ENCODE measurements at regions not wholly inside any gene's neighbourhood (a gene's known extent, or its start where the extent isn't known, plus 50 kb on each side); places are given as distances from the start of the nearest gene placed in this dataset.
"Not testable (repeated sequence)": the region's sequence is repeated elsewhere in the genome, so short reads cannot be mapped to it uniquely, and the experiment has no call there.

DNA sequence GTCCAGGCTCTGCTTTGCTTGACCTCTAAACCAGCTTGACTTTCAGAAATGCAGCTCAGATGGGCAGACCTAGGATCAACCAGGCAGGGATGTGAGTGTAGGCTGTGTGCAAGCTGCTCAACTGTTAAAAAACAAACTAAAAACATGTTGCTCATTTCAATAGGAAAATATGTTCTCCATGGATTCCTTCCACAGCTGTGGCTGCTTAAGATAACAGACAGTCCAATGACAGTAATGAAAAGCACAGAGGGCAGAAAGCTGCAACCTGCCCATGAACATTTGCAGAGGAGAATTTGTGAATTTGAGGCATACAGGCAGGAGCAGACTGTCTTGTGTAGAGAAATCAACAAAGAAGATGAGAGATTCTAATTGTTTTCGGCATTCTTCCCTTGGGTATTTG is 534.2 kb downstream of the CCSER2 start:
- no peak for DNase-seq

DNA sequence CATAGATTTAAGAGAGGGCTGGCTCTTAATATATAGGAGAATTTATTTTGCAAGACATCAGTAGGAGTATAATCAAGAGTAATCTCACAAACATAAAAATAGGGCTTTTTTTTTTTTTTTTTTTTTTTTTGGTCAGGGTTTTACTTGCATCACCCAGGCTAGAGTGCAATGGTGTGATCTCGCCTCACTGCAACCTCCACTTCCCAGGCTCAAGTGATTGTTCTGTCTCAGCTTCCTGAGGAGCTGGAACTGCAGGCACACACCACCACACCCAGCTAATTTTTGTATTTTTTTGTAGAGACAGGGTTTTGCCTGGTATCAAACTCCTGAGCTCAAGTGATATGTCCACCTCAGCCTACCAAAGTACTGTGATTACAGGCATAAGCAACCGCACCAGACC is 535.3 kb downstream of the CCSER2 start:
- no peak for DNase-seq

DNA sequence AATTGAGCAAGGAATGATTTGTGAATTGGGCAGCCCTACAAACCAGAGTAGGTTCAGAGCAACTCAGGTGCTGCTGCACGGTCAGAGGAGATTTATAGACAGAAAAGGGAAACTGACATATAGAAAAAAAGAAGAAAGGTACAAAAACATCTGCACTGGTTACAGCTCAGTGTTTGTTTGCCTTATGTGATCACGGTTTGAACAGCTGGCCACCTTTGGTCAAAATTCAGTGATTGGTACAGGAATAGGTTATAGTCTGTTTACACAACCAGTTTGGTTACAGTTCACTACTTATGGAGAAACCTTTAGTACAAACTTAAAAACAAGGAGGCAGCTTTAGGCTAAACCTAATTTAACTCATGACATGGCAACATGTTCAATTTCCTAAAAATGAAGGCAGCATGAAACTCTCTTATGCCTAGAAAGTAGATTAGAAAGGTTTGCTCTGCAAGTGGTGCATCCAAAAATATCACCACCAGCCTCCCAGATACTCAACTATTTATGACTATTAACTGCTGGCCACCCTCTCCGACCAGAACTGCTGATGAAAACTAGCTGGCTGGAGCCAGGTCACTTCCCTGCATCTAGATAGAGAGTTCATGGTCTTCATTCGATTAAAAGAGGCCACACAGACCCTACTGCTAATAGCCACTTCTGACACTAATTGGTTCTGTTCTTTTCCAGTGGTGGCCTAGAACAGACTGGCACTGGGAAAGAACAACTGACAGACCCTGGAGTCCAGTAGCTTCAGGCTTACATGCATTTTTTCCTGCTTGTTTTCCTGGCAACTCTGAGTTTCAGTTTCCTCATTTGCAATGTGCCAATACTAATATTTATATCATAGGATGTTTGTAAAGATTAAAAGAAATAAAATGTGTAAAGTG is 548.0 kb downstream of the CCSER2 start:
- no peak for DNase-seq

DNA sequence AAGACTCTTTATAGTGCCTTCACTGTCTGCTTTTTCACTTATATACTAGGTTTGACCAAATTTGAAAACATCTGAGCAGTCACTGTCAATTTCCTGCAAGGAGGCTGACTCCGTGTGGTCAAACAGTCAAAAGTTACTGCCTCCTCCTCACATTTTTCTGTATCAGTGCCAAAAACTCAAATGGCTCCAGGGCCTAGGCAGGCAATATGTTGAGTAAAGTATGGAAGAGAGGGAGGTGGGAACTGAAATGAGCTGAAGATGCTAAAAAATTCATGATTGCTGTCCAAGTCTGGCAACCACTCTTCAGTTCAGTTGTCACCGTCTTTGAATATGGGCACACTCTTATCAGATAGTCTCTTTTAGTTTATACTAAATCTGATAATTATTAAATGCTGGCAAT is 551.6 kb downstream of the CCSER2 start:
- no peak for DNase-seq

DNA sequence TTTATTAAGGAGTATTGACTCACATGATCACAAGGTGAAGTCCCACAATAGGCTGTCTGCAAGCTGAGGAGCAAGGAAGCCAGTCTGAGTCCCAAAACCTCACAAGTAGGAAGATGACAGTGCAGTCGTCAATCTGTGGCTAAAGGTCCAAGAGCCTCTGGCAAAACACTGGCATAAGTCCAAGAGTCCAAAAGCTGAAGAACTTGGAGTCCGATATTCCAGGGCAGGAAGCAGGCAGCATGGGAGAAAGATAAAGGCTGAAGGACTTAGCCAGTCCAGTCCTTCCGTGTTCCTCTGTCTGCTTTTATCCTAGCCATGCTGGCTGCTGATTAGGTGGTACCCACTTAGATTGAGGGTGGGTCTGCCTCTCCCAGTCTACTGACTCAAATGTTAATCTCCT is 553.3 kb downstream of the CCSER2 start:
- DNase-seq, result not testable (repeated sequence)

DNA sequence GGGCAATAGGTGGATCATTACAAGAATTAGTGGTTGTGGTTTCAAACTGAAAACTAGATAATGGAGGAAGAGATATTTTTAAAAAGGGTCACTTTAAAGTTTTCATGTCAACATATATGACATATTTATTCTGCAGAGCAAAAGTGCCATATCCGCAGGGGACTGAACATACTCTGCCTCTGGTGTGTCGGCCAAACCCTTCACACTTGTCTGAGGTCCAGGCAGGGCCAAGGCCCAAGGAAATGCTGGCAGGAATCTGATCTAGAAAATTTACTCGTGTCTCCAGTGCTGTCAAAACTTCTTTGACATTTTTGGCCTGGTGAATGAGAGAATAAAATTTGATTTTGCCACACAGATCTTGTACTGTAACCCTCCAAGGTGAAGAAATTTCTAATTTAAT is 562.3 kb downstream of the CCSER2 start:
- no peak for DNase-seq

DNA sequence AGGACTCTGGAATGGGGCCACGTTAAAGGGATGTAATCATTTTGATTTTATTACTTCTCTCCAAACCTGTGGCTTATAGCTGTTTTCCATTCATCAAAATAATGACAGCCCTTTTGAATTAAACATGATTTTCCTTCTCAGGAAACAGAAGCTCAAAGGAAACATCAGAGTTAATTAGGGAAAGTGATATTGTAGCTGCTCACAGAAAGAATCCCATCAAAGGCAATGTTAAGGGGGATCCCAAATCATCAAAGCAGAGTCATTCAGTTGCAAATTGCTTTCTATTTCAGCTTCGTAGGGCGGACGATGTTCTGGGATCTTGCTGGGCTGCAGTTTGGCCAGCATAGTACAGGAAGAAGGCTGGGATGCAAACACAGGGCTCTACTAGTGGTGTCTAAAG is 563.2 kb downstream of the CCSER2 start:
- DNase-seq, result no peak

DNA sequence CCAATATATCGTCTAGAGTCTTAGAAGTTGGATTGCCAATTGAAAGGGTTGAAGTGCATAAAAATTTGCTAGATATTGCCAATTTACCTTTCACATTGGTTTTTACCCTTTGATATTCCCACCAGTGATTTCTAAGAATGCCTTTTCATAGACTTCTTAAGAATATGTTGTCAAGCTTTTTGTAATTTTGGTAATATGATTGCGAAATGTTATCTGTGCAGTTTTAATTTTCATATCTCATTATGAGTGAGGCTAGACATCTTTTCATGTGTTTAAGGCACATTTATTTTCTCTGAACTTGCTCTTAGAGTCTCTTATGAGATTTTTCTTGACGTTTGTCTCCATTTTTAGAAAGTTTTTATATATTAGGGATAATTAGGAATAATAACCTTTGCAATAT is 567.2 kb downstream of the CCSER2 start:
- DNase-seq, result no peak

DNA sequence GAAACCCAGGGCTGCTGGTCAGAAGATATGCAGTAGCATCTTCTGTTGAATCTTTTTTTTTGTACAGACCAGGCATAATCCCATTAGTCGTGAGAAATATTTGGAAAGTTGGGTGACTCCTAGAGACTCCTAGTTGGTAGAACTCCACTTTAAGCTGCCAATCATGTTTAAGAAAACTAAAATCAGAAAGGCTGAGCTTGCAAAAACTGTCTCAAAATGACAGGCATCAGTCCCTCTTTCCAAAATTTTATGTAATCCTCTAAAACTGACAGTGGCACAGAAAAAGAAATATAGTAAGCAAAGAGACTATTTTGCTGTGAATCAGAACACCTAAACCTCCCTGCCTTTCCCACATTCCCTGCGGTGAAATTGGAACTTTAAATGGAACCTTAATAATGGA is 568.5 kb downstream of the CCSER2 start:
- DNase-seq, result no peak

DNA sequence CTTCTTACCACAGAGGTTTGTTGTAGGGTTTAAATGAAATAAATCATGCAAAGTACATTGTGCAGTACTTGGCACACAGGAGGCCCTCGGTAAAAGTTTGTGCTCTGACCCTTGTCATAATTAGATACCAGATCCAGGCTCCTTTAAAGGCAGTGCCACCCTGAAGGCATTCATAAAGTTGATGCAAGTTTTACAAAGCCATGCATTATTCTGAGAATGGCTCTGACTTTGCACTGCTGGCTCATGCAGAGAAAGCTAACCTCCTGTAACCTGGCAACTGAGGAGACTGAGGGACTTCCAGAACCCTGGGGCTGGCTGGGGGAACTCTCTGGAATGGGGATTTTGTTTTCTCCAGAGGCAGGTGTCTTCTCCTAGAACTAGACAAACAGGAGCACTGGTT is 570.9 kb downstream of the CCSER2 start:
- DNase-seq, result no peak

DNA sequence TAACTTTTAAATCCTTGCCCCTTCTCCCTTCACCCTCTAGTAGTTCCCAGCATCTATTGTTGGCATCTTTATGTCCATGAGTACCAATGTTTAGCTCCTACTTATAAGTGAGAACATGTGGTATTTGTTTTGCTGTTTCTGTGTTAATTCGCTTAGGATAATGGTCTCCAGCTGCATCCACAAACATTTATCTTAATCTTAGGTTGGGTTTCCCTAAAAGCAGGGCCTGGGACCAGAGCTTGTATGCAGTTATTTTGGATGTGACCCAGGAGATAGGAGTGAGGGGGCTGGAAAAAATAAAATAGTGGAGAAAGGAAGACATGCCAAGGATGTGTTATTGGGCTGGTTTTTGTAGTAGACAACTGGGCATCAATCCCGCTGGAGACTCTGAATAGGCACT is 571.8 kb downstream of the CCSER2 start:
- no peak for DNase-seq

DNA sequence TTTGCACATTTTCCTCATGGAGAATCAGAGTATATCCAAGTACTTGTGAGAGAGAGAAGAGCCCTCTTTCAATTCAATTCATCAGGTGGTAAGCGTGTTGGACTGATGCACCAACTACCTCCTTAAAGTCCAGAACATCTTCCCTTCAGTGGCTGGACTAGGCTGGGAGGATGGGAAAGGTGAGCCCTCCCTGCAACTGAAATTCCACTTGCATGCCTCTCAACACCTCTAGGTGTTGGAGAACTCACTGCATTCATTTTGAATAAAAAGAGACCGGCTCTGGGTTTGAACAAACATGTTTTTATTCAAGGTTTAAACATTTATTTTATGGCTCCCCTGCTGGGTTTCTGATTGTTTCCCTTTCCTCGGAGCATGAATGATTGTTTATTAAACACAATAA is 573.5 kb downstream of the CCSER2 start:
- DNase-seq, result no peak

DNA sequence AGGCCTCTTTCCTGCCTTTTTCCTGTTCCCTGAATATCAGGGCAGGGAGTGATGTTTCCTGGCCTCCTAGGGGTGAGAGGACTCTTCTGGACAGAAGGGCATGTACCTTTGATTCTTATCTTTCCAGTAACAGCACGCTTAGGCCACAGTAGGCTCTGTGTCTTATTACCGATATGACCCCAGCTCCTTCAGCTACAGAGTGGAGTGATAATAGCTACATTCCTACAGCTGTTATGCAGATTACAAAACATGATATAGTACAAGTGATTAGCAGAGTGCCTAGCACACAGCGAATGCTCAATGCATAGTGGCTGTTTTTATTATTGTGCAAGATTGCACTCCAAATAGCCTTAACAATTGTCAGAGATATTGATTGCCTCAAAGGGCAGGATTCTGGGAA is 574.2 kb downstream of the CCSER2 start:
- DNase-seq, result no peak

DNA sequence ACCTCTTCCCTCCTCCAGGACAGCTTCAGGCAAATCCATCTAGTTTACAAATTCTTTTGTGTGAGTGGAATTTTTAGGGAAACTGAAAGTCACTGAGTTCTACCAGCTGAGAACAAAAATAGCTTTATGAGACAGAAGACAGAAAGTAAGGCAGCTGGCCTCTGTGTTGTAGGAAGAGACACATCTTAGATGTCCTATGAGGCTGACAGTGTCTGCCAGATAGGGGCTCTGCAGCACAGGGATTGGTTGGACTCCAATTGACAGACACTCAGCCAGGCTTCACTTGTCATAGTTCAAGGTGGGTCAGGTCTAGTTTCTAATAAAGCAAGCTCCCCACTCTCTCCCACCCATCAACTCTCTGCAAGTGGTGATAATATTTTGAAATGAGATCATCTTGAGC is 574.9 kb downstream of the CCSER2 start:
- no peak for DNase-seq

DNA sequence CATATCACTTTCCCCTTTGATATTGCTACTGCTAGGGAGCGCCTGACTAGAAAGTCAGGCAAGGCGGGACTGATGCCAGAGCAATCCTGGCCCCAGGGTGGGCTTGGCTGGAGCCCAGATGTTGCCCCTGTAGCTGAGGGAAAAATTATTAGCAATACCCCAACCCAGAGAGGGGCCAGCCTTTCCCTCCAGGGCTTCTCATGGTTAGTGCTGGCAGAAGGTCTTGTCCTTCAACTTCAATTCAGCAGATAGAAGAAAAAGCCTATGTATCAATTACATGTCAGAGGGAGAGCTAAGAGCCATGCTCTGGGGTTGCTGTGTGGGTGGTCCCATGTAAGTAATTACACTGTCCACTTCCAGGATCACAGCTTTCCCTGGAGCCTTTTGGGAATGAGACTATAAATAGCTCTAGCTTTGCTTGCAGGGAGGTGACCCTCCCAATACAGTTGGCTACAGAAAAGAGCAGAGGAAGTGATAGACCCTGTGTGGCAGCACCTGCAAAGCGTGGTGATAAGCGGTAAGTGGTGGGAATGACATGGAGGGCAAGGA is 579.1 kb downstream of the CCSER2 start:
- DNase-seq, result no peak

DNA sequence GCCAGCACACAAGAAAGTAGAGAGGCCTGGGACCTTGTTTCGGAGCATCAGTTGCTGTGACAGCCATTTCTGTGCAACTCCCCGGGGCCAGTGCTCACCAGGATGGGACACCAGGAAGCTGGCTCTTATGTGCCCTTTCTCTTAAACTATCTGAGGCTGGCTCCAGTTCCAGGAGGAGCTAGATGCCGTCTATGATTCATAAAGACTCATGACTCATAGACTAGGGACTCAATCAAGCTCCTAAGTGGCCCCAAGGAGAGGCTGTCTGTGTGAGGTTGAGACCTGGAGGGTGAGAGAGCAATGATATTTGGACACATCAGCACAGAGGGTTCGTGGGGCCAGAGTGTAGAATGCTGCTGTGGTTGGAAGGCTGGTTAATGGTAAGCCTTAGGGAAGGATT is 580.1 kb downstream of the CCSER2 start:
- no peak for DNase-seq

DNA sequence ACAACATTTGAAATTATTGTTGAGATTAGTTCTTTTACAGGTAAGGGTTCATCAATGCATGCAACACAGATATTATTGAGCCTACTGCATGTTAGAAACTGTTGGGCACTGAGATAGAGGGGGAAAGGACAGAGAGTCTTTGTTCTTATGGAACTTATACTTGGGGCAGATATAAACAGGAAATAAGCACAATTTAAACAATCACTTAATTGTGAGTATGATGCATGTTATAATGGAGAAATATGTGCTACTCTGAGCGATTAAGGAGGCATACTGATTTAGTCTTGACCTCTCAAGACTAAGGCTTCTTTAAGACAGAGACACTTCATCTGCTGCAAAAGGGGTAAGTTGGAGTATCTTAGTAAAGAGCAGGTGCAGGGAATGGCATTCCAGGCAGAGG is 593.3 kb downstream of the CCSER2 start:
- no peak for DNase-seq

DNA sequence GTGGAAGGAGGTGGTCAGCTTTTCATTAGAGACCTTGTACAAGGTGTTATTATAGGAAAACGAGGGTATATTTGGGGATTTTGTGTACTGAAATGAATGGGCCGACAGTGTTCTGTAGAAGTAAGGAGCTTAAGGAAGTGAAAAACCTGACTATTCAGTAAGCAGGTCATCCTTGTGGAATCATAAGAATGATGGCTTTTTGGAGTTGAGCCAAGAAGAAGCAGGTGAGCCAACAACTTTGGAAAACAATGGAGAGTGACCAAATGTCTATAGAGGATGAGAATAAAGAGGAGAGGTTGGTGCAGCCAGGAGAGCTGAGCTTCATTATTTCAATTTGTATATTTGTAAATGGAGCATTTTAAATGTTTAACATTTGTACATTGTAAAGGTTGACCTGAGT is 595.7 kb downstream of the CCSER2 start:
- DNase-seq, result no peak

DNA sequence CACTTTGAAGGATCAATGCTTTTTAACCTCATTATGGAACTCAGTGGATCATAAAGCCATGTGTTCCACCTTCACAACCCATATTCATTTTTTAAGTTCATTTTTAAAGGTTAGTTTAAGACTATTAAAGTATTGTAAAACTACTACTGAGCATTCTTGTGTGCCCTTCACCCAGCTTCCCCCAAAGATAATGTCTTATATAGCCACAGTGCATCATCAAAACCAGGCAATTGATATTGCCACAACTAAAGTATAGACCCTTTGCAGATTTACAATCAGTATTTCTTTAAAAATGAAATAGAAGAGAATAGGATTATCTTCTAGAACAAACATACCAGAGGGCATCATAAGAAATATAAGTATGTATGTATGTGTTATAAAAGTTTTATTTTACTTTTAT is 597.1 kb downstream of the CCSER2 start:
- no peak for DNase-seq

DNA sequence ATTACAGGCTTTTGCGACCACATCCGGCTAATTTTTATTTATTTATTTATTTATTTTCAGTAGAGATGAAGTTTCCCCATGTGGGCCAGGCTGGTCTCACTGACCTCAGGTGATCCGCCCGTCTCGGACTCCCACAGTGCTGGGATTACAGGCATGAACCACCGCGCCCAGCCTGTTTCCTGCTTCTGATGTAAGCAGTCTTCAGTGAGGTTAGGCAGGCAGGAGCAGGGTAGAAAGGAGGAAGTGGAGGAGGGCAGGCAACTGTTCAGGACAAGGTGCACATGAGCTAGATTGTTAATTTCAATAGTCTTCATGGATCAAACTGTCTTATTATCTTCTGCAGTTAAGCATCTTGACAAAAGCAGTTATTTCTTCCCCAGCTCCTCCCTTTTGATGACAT is 605.0 kb downstream of the CCSER2 start:
- no peak for DNase-seq

DNA sequence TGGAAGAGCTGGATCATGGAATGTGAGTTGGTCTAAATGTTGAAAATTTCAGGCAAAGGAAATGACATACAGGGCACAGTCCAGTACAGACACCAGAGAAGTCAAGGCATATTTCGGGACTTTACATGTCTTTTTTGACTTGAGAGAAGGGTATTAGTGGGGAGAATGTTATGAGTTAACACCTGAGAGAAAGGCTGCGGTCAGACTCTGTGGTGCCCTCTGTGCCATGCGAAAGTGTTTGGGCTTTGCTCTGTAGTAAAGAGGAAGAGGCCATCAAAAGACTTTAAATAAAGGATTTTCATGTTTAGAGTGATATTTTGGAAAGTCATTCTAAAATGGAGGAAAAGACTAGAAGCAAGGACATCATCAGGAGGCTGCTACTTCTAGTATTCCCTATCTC is 607.4 kb downstream of the CCSER2 start:
- DNase-seq, result no peak

DNA sequence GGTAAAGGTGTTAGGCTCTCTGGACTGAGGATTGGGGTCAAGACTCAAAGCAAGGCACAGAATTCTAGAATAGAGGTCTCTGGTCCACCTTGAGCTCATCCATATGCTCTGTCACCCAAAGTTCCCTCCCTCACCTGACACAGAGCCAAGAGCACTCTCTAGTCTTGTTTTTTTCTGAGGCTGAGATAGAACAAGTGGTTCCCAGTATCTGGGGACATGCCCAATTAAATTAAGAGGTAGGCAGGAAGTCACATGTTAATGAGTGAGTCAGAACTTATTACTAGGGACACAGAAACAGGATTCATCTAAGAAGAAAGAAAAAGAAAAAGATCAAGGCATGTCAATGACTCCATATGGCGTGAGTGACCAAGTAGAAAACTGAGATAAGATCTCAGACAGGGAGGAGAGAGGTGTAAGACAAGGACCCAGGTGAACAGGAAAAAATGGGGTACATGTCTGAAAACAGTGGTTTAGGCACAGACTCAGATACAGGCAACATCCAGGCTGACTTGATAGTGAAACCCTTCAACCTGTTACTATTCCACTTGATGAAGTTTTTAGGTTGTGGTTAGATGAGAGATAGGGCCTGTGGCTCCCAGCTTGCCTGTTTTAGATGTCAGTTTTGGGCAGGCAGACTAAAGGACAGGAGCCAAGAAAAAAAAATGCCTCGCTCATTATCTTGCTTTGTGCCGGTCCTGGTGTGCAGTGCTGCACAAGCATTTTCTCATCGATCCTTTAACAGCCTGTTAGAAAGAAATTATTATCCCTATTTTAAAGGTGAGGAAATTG is 609.9 kb downstream of the CCSER2 start:
- no peak for DNase-seq

DNA sequence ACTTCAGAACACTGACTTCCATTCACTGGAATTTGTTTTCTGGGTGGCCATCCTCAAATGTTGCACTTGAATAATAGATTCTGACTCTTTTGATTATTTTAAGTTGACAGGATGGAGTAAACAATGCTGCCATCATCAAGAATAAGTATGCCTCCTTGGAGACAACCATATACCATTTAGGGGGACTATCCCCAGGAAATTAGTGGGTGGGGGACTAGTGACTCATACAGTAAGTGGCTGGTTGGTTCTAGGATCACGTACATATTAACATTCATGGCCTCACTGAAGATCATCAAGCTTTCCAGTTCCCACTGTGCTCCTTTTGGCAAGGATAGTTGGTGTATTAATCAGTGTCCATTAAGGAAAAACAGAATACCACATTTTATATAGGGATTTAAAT is 615.2 kb downstream of the CCSER2 start:
- DNase-seq, result no peak

DNA sequence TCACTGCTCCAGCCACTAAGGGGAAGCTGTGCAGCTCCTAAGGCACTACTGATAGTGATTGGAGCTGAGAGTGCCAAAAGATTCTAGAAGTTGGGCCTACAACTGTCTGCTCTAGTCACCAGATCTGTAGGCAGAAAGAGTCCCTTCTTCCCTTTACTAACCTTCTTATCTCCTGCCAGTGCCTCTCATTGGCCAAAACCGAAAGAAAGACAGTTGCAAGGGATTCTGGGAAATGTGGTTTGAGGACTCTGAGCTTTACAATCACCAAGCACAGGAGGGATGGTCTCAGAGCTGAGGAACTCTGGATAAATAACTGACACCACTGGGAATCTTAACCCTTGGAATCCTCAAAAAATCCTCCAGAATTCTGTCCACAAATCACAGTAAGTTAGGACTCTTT is 615.8 kb downstream of the CCSER2 start:
- DNase-seq, result no peak

Data from Kasumi-1 (cell line).